Stomach (tissue), 4 donors: ENCODE measurements at regions not wholly inside any gene's neighbourhood (a gene's known extent, or its start where the extent isn't known, plus 50 kb on each side); places are given as distances from the start of the nearest gene placed in this dataset.

Experiments used
- CTCF ChIP-seq, 7 experiments: fragments of 450-650 bp in 4 of 7; fragments of 200-600 bp in 3 of 7; sonication (generic) in 3 of 7; IDR thresholded peaks; one replicate each; pipeline ENCODE4 v1.5.1; 2016 to 2019; ENCODE audit warnings: antibody characterized with exemption in 7 of 7, control low read depth in 2 of 7, mild to moderate bottlenecking in 1 of 7
- POLR2A ChIP-seq, 4 donors: fragments of 450-650 bp; IDR thresholded peaks; one replicate each; pipeline ENCODE4 v1.6.1; 2016; ENCODE audit warnings: antibody characterized with exemption in 4 of 4, control low read depth in 2 of 4, mild to moderate bottlenecking in 1 of 4, moderate library complexity in 1 of 4

GRCh38 chr14:88095791-88096190 is 90.9 kb downstream of the GPR65 start:
- TF ChIP-seq CTCF (IDR thresholded peaks at IDR 0.05) (no peak), POLR2A (IDR thresholded peaks at IDR 0.05) (no peak)
